ENCODE measurements at regions not wholly inside any gene's neighbourhood (a gene's known extent, or its start where the extent isn't known, plus 50 kb on each side); places are given as distances from the start of the nearest gene placed in this dataset.
"Not testable (repeated sequence)": the region's sequence is repeated elsewhere in the genome, so short reads cannot be mapped to it uniquely, and the experiment has no call there.

DNA sequence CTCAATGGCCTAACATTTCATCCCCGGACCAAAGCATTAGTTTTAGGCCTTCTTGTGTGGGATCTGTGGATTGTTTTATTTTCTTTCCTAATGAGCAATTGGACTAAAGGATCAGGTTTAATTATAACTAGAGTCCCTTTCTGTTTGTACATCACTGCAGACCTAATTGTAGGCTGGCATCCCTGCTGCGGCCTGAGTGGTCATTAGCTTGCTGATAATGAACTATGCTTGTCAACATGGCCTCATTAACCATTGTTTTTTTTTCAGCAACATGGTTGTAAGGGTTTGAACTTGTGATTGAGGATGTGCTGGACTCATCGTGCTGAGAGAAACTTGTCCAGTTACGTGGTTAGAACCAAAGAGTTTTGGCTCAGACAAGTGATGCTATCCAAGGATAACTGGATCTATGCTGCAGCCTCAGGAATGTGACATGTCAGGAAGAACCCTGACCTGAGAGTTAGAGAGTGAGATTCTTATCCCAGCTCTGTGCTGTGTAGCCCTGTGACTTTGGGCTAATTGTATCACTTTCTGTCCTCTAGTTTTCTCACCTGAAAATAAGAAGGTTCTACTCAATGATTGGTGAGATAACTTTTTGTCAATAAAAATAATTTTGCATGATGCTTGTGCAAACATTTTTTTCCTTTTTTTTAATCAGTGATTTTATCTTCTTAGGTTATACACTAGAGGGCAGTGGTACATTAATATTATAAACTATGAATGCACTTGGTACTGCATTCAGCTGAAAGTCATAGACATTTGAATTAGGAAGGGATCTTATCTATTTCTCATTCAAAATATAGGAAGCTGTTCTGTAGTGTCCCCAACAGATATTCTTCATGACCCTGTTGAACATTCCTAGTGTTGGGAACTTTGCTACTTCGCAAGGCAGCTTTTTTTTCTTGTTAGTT lies 140.9 kb downstream of the RNF144B start:
- no peak for DNase-seq (ENCODE audit: low read depth)

DNA sequence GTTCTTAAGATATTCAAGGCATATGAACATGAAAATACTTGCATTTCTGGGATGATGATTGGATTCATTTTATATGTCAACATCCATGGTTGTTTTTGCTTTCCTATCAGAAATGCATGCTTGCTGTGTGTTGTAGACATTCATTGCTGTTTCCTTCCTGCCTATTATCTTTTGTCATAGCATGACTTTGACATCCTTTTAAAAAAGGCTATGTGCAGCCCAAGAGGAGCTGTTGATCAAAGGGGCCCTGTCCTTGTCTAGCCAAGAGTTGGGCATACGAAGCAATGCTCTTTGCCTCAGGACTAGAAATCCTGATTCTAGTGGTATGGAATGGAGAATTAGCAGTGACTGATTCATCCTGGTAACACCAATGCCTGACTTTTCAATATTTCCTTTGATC lies 143.1 kb downstream of the RNF144B start:
- no peak for DNase-seq (ENCODE audit: low read depth)

DNA sequence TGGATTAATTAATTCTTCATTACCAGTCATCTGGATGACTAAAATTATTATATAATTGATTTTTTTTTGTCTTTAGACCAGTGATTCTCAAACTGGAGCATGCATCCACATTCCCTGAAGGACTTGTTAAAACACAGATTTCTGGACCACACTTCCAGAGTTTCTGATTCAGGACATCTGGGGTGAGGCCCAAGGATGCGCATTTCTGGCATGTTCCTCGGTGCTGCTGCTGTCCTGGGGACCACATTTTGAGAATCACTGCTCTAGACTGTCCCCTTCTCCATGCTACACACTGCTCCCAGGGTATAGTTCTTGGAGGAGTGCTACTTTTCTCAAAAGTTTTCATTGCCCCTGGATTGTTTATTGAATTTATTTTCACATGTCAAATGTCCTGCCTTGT lies 145.0 kb downstream of the RNF144B start:
- DNase-seq (ENCODE audit: low read depth) = no peak

DNA sequence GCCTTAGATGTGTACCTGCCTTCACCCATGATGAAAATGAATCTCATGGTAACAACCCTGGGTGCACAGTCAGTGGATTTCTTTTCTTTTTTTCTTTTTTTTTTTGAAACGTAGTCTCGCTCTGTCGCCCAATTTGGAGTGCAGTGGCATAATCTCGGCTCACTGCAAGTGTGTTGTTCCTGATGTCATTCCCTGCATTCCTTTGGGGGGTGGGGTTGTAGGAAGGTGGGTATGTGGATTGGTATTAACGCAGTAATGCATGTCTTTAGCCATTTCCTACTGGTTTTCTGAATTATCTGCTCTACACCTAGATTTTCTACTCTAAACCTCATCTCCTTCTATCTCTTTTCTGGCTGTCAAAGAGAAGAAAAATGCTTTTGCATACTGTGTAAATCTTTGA lies 146.6 kb downstream of the RNF144B start:
- no peak for DNase-seq (ENCODE audit: low read depth)

DNA sequence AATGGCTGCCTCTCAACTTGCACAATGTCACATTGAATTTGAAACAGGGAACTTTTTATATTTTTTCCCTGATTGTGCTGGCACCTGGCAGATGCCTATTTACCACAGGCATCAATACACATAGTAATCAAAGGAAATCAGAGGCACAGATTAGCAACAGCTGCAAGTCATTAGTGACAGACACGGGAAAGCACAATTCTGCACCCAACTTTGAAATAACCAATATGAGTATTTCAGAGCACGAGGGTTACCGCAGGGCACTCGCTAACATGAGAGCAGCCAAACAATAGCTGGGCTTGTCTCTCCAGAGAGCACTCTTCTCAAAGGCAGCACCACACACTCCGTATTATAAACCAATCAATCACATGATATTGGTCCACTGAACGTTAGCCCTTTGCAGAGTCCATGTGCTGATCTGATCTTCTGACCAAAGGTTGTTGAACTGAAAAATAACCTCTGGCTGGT lies 149.5 kb downstream of the RNF144B start:
- no peak for DNase-seq (ENCODE audit: low read depth)

DNA sequence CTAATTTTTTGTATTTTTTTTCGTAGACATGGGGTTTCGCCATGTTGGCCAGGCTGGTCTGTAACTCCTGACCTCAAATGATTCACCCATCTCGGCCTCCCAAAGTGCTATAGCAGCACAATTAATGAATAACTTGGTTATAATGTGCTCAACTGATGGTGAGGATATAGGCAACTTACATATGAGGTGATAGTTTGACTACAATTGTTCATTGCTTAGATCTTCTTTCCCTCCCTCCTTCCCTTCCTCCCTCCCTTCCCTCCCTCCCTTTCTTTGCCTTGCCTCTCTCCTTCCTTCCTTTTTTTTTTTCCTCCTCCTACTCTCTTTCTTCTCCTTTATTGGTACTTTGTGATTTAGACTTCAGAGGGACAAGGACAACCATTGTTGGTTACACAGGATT lies 151.2 kb downstream of the RNF144B start:
- no peak for DNase-seq (ENCODE audit: low read depth)

DNA sequence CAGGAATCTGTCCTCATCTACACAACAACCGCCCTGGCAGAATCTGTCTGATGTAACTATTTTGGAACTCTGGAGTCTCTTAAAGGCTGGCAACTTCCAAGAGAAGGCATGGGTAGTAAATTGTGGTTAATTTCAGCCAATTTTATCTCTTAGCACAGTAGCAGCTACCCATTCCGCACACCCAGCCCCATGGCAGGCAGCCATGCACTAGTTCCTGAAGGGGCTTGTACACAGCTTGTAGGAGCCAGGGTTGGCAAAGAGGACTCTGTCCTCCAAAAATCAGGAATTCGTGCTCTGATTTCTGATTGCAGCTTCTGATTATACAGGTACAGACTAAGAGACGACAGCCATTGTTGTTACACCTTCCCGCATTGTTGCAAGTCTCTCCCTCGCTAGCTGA lies 155.9 kb downstream of the RNF144B start:
- no peak for DNase-seq (ENCODE audit: low read depth)

DNA sequence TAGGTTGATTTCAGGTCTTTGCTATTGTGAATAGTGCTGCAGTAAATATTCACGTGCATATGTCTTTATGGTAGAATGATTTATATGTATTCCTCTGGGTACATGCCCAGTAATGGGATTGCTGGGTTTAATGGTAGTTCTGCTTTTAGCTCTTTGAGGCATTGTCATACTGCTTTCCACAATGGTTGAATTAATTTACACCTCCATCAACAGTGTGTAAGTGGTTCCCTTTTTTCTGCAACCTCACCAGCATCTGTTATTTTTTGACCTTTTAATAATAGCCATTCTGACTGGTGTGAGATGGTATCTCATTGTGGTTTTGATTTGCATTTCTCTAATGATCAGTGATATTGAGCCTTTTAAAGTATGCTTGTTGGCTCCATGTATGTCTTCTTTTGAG lies 158.0 kb downstream of the RNF144B start:
- DNase-seq (ENCODE audit: low read depth) = not testable (repeated sequence)

DNA sequence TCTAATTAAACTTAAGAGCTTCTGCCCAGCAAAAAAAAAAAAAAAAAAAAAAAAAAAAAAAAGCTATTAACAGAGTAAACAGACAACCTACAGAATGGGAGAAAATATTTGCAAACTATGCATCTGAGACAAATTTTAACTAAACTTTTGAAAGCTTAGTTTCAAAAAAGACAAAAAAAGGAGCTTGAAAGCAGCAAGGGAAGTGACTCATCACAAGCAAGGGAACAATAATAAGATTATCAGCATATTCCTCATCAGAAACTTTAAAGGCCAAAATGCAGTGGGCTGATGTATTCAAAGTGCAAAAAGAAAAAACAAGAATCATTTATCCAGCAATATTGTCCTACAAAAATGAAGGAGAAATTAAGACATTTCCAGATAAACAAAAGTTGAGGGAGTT lies 158.6 kb downstream of the RNF144B start:
- no peak for DNase-seq (ENCODE audit: low read depth)

DNA sequence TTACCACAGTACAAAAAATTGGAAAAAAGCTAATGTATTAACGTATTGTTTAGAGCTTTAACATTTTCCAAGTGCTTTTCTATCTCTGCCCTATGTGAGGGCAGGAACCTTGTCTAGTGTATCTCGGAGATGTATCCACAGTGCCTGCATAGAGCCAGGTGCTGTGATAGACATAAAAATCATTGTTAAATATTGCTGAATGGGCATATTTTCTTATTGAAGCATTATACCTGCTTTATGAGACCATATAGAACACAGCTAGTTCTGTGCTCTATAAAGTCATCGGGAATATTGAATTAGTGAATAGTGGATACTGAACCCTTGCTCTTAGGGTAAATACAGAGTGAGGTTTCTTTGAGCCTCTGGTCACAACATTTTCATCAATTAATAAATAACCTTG lies 163.0 kb downstream of the RNF144B start:
- DNase-seq (ENCODE audit: low read depth) = no peak

DNA sequence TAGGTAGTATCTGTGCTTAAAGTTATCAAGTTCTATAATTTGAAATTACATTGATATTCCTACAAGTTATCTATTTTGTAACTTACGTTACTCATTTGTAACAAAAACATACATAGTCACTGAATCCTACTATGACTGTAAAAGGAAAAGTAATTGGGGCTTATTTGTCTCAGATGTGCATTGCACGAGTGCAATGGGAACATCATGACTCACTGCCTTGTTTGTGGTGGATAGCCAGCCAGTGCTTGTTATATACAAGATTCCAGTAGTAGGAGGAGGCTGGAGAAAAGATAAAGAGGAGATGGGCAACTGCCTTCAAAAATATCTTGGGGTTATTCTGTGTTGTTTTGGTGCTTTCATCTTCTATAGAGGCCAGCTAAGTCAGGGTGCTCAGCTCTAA lies 164.1 kb downstream of the RNF144B start:
- DNase-seq (ENCODE audit: low read depth) = no peak

DNA sequence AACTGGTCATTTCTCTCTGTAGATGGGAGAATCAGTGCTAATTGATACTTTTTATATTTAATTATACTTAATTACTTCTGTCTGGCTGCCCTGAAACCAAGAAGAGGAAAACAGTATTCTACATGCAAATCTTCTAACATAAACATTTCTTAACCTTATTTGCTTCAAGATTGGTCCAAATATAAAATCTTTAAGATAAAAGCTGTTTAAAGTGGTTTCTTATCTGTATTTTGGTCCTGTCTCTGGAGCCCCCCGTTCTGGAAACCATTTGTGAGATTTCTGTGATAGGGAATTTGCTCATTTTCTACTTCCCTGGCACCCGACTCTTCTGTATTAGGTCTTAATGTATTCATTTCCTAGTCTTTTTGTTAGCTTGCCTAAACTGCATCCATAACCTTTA lies 168.6 kb downstream of the RNF144B start:
- DNase-seq (ENCODE audit: low read depth) = no peak

DNA sequence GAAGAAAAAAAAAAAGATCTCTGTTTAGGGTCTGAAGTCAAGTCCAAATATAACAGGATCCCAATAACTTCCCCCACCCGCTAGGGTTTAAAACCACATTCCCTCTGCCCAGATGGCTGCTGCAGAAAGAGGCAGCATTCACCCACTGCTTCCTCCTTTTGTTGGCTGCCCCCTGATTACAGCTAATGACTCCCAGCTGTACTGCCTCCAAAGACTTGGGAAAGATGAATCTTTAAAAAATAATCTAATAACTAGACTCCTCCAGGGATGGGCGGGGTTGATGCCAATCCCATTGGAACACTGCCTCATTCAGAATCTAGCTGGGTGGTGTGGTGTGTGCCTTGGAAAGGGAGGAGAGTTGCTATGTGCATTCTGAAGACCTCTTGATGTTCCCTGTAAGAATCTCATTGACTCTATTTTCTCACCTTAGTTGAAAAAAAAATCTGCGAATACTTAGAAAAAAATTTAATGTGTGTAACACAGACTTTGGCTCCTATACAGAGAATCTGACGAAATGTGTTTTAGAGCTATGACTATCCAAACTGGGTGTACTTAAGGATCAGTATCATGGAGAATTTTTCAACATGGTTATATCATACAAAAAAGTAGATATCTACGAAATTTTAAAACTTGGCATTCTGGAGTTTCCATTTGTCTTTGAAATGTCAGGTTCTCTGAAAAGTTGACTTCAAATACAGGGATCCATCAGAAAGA lies 174.0 kb downstream of the RNF144B start:
- DNase-seq (ENCODE audit: low read depth) = no peak

DNA sequence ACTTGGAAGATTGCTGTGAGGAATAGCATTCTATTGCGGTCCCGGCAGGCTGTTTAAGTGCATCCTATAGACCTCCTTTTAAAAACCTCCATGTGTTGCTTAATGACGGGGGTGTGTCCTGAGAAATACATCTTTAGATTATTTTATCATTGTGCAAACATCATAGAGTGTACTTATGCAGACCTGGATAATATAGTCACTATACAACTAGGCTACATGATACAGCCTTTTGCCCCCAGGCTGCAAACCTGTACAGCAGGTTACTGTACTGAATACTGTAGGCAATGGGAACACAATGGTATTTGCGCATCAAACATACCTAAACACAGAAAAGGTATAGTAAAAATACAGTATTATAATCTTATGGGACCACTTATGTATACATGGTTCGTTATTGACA lies 175.6 kb downstream of the RNF144B start:
- DNase-seq (ENCODE audit: low read depth) = no peak

DNA sequence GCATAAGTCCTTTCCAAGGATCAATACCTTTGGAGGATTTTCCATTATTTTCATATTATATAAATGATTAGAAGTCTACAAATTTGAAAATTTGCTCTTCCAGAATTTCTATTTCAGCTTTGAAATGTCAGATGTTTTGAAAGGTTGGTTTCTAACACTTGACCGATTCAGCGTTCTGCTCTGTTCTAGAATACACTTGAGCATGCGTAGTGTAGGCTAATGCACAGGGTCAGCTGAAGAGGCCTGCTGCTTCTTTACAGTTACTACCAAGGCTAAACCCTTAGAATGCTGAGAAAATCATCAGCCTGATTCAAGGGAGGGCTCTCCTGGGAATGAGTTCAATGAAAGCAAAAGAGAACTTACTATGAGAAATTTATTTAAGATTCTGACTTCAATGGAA lies 177.6 kb downstream of the RNF144B start:
- no peak for DNase-seq (ENCODE audit: low read depth)

DNA sequence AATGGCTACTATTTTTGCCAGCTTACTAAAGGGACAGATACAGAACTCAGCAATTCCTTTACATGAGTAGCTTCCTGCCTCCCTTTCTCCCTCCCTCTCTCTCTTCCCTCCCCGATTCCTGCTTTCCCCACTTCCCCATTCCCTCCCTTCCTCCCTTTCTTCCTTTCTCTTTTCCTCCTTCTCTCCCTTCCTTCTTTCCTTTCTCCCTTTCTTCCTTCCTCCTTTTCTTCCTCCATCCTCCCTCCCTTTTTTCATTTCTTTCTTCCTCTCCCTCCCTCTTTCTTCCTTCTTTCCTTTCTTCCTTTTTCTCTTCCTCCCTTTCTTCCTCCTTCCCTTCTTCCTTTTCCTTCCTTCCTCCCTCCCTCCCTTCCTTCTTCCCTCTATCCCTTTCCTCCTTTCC lies 178.1 kb downstream of the RNF144B start:
- no peak for DNase-seq (ENCODE audit: low read depth)

DNA sequence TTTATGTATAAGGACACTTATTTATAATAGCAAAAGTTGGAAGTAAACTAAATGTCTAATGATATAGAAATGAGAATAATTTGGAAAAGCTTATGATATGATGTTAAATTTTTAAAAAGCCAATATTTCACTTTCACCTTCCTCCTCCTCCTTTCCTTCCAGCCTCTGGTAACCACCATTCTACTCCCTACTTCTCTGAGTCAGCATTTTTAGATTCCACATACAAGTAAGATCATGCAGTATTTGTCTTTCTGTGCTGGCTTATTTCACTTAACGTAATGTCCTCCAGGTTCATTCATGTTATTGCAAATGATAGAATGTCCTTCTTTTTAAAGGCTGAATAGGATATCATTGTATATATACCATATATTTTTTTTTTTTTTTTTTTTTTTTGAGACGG lies 180.2 kb downstream of the RNF144B start:
- no peak for DNase-seq (ENCODE audit: low read depth)

DNA sequence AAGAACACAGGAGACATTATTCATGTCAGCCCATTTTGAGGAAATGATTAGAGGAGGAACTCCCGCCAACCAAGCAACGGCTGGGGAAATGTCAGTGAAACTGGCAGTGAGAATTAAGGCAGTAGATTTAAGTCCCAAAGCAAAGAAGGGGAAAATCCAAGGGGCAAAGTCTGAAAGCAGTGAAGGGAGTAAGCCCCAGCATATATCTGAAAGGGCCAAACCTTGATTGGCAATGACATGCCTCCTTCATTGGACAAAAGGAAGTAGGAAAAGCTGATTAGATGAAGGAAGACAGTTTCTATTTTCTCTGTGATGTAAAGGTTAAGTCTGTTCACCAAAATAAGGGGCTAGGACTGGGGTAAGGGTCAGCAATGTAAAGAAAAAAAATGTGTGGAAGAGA lies 190.3 kb downstream of the RNF144B start:
- no peak for DNase-seq (ENCODE audit: low read depth)

DNA sequence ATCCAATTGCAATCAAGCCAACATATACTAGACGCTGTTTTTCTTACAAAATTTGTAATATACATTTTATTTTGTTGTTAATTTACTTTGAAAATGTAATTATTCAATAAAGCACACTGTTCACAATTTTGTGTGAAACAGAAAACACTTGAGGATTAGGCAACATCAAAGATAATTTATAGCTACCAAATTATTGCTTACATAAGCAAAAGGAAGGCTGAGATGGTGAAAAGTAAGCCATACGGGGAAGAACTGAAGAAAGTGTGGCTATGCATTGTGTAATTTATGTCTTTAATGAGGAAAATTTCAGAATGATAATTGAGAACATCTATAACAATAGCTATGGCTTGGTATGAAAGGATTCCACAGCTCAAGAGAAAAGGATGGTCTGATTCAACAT lies 192.0 kb downstream of the RNF144B start:
- DNase-seq (ENCODE audit: low read depth) = no peak

DNA sequence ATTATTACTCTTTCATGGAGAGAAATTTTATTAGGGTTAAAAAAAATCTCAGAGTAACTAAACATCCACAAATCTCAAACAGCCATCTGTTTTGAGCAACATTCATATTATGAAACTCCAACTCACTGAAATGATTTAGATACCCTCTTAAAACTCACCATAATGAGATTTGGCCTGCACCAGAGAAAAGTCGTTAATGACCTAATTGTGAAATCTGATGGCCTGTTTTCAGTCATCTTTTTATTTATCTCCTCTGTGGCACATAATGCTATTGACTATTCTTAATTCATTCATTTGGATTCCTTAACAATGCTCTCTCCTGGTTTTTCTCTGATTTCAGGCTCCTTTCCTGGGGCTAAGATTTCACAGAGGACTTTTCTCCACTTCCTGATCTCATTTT lies 192.7 kb downstream of the RNF144B start:
- DNase-seq (ENCODE audit: low read depth) = no peak

DNA sequence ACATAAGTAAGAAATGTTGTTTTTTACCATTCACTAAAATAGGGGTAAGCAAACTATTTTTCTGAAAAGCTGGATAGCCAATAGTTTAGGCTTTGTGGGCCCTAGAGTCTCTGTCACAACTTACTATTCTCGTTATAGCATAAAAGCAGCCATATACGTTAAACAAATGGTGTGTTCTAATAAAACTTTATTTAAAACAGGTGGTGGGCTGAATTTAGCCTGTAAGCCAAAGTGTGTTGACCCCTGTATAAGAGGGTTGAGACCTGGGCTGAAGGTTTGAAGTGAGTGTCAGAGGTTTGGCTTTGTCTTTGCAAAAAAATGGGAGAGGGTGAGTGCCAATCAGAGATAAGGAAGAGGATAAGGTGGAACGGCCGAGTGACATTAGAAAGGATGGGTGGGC lies 197.2 kb downstream of the RNF144B start:
- DNase-seq (ENCODE audit: low read depth) = no peak

DNA sequence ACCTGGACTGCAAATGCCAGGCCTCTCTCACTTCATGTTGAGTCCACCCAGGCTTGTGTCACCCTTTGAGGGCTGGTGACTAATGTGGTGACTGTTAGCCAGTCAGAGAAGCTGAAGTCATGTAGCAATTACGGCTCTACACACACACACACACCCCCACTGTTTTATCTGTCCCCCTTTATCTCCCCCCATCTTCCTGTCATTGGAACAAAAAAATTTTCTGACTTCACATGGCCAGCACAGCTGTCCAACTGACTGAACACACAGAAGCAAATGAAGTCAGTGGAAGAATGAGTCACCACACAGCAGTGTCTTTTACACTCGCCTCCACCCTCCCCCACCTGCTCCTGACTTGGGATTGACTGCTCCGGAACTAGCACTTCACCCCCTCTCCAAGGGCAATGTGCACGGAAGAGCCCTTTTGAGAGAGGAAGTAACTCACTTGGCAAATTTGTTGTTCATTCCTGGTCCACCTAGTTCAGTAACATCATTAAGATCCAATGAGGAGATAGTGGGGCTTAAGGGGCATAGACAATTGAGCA lies 198.0 kb downstream of the RNF144B start:
- DNase-seq (ENCODE audit: low read depth) = no peak

DNA sequence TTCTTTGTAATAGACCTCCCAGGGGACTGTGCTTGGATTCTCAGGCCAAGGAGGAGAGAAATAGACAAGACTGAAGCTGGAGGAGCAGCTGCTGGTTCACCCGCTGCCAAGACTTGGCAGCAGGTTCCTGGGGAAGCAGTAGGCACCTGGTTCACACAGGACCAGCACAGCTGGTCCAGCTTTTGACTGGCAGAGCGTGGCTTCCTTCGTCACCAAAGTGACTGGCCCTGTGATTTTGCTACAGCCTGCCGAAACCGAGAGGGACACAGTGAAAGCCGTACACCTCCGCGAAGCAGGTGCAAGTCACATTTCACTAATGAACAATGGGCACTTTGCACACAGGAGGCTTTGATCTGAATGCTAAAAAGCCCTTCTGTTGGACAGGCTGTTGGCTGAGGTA lies 199.0 kb downstream of the RNF144B start:
- no peak for DNase-seq (ENCODE audit: low read depth)

Data from activated T-cell treated with anti-CD3 and anti-CD28 coated beads for 1 hour (primary cell).